ENCODE measurements at regions not wholly inside any gene's neighbourhood (a gene's known extent, or its start where the extent isn't known, plus 50 kb on each side); places are given as distances from the start of the nearest gene placed in this dataset.

DNA sequence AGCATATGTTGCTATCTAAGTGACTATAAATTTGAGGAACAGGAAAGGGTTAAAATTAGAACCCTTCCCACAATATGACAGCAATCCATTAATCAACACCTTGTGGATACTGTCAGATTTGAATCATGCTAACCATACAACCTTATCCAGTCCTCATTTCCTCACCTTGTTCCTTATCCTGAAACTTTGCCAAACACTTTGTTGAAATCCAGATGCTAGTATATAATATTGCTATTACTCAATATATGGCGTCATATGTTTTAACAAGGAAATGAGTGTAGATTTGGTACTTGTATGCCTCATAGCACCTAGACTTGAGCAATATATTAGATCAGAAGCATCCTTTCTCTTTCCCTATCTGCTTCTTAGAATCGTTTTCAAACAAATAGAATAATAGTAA, 66.3 kb upstream of the SLC25A13 start:
- no peak overlapping the region for H3K4me3 Mint-ChIP-seq
- CTCF ChIA-PET: no interaction called here
- no peaks in the 10 kb centered on the region for H3K9me3 Mint-ChIP-seq
- POLR2A ChIA-PET: no interaction called here
- no peaks in the 10 kb centered on the region for H3K36me3 Mint-ChIP-seq
- no peak overlapping the region for H3K27ac Mint-ChIP-seq
- ATAC-seq (no peak), DNase-seq (ENCODE audit: low spot score) (no peak)
- TF ChIP-seq CREM (CRISPR knock-in tag; IDR thresholded peaks at IDR 0.05) (no peak), PRRX2 (CRISPR knock-in tag; IDR thresholded peaks at IDR 0.05) (no peak), FOXJ3 (CRISPR knock-in tag; IDR thresholded peaks at IDR 0.05; ENCODE audit: borderline replicate concordance) (no peak), JUN (CRISPR knock-in tag; IDR thresholded peaks at IDR 0.05) (no peak), ZSCAN18 (CRISPR knock-in tag; IDR thresholded peaks at IDR 0.05) (no peak), FOXP1 (CRISPR knock-in tag; IDR thresholded peaks at IDR 0.05; ENCODE audit: borderline replicate concordance) (no peak), IRF2 (CRISPR knock-in tag; IDR thresholded peaks at IDR 0.05; ENCODE audit: borderline replicate concordance, low read depth) (no peak), OVOL2 (CRISPR knock-in tag; IDR thresholded peaks at IDR 0.05; ENCODE audit: borderline replicate concordance) (no peak), ELF4 (CRISPR knock-in tag; IDR thresholded peaks at IDR 0.05; ENCODE audit: low read depth) (no peak), ATF1 (CRISPR knock-in tag; IDR thresholded peaks at IDR 0.05) (no peak), TEAD1 (CRISPR knock-in tag; IDR thresholded peaks at IDR 0.05) (no peak), ESRRA (CRISPR knock-in tag; IDR thresholded peaks at IDR 0.05; ENCODE audit: borderline replicate concordance) (no peak), NFE2L1 (CRISPR knock-in tag; IDR thresholded peaks at IDR 0.05) (no peak), CBFB (CRISPR knock-in tag; IDR thresholded peaks at IDR 0.05; ENCODE audit: low read depth) (no peak)
- TF ChIP-seq, protein P1, sequence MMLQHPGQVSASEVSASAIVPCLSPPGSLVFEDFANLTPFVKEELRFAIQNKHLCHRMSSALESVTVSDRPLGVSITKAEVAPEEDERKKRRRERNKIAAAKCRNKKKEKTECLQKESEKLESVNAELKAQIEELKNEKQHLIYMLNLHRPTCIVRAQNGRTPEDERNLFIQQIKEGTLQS (CRISPR knock-in tag; conservative IDR thresholded peaks at IDR 0.05): no peak
- TF ChIP-seq, protein P2, sequence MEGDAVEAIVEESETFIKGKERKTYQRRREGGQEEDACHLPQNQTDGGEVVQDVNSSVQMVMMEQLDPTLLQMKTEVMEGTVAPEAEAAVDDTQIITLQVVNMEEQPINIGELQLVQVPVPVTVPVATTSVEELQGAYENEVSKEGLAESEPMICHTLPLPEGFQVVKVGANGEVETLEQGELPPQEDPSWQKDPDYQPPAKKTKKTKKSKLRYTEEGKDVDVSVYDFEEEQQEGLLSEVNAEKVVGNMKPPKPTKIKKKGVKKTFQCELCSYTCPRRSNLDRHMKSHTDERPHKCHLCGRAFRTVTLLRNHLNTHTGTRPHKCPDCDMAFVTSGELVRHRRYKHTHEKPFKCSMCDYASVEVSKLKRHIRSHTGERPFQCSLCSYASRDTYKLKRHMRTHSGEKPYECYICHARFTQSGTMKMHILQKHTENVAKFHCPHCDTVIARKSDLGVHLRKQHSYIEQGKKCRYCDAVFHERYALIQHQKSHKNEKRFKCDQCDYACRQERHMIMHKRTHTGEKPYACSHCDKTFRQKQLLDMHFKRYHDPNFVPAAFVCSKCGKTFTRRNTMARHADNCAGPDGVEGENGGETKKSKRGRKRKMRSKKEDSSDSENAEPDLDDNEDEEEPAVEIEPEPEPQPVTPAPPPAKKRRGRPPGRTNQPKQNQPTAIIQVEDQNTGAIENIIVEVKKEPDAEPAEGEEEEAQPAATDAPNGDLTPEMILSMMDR (IDR thresholded peaks at IDR 0.05): no peak
- TF ChIP-seq, protein P3, sequence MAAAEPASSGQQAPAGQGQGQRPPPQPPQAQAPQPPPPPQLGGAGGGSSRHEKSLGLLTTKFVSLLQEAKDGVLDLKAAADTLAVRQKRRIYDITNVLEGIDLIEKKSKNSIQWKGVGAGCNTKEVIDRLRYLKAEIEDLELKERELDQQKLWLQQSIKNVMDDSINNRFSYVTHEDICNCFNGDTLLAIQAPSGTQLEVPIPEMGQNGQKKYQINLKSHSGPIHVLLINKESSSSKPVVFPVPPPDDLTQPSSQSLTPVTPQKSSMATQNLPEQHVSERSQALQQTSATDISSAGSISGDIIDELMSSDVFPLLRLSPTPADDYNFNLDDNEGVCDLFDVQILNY (CRISPR knock-in tag; IDR thresholded peaks at IDR 0.05): no peak
- H3K4me1 Mint-ChIP-seq: no peaks in the 10 kb centered on the region
- H3K27me3 Mint-ChIP-seq (ENCODE audit: low read depth): peaks cover 13% of the 10 kb centered on the region

GRCh38 chr7:96380111-96380512, 58.2 kb upstream of the SLC25A13 start:
- TF ChIP-seq ZNF121 (CRISPR knock-in tag; IDR thresholded peaks at IDR 0.05) (0 out of 2 replicates have a peak, but pooled peaks have one; percentile 12), FOXK1 (CRISPR knock-in tag; IDR thresholded peaks at IDR 0.05) (no peak)
- ATAC-seq (peak; percentile 88), DNase-seq (ENCODE audit: low spot score) (peak; percentile 14)
- POLR2A ChIA-PET: no interaction called here
- CTCF ChIA-PET: no interaction called here
- H3K4me3 Mint-ChIP-seq: no peak overlapping the region
- no peaks in the 10 kb centered on the region for H3K4me1 Mint-ChIP-seq
- H3K9me3 Mint-ChIP-seq: no peaks in the 10 kb centered on the region
- H3K36me3 Mint-ChIP-seq: no peaks in the 10 kb centered on the region
- H3K27me3 Mint-ChIP-seq (ENCODE audit: low read depth): peaks cover 10% of the 10 kb centered on the region
- no peak overlapping the region for H3K27ac Mint-ChIP-seq

DNA sequence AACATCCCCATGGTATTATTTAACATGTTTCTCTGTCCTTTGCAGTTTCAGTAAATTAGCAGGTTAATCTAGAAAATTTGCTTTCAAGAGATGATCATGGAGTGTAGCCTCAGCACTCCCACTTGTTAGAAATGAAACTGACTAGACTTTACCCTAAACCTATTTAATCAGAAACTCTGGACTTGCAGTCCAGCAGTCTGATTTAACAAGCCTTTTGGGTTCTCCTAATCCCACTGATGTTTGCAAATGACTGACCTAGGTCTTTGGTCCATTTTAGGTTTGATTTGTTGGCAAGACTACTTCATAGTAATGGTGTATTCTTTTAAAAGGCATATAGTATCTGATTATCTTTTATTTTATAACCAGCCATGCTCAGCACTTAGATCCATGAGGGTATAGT, 55.5 kb upstream of the SLC25A13 start:
- no peaks in the 10 kb centered on the region for H3K36me3 Mint-ChIP-seq
- TF ChIP-seq ZNF263 (CRISPR knock-in tag; IDR thresholded peaks at IDR 0.05; ENCODE audit: low read depth) (no peak), JUN (CRISPR knock-in tag; IDR thresholded peaks at IDR 0.05) (no peak)
- H3K9me3 Mint-ChIP-seq: no peaks in the 10 kb centered on the region
- ChIA-PET POLR2A (no interaction called here), CTCF (no interaction called here)
- H3K4me3 Mint-ChIP-seq: no peak overlapping the region
- ATAC-seq (no peak), DNase-seq (ENCODE audit: low spot score) (no peak)
- no peaks in the 10 kb centered on the region for H3K4me1 Mint-ChIP-seq
- no peak overlapping the region for H3K27ac Mint-ChIP-seq
- H3K27me3 Mint-ChIP-seq (ENCODE audit: low read depth): no peaks in the 10 kb centered on the region; the same call in 1 of the 2 replicates
